Stimulated activated CD4-positive, alpha-beta T cell treated with anti-CD3 and anti-CD28 coated beads, Interleukin-2, amount 100 ng/mL, for 24 hours (primary cell): ENCODE measurements at regions not wholly inside any gene's neighbourhood (a gene's known extent, or its start where the extent isn't known, plus 50 kb on each side); places are given as distances from the start of the nearest gene placed in this dataset.
"Not testable (repeated sequence)": the region's sequence is repeated elsewhere in the genome, so short reads cannot be mapped to it uniquely, and the experiment has no call there.

ENCODE experiments used
- DNase-seq, 2 donors: peaks; one replicate each; pipeline ENCODE4 v3.0.0-alpha.2; 2020

DNA sequence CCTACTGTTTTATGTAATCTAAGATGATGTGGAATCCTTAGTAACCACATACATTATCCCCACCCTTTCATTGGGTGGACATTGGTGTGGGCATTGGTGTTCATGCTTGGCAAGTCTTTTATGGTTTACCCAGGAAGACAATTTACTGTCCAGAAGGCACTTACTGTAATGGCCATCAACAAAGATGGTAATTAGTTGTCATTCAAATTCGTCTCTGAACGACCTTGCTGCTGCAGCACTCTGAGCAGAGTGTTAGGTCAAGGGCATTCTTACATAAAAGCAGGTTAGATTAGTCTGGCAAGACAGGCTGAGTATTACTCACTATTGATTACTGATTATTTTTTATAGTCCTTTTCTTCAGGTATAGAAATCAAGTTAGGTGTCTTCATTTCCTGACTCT lies 447.9 kb downstream of the XIRP2 start:
- DNase-seq = no peak

DNA sequence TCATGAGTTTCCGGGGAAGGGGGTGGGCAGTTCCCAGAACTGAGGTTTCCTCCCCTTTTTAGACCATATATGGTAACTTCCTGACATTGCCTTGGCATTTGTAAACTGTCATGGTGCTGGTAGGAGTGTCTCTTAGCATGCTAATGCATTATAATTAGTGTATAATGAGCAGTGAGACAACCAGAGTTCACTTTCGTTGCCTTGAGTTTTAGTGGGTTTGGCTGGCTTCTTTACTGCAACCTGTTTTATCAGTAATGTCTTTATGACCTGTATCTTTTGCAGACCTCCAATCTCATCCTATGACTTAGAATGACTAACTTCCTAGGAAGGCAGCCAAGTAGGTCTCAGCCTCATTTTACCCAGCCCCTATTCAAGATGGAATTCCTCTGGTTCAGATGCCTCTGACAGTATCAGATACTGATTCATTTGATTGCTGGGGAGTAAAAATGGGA lies 447.3 kb downstream of the XIRP2 start:
- DNase-seq = no peak

DNA sequence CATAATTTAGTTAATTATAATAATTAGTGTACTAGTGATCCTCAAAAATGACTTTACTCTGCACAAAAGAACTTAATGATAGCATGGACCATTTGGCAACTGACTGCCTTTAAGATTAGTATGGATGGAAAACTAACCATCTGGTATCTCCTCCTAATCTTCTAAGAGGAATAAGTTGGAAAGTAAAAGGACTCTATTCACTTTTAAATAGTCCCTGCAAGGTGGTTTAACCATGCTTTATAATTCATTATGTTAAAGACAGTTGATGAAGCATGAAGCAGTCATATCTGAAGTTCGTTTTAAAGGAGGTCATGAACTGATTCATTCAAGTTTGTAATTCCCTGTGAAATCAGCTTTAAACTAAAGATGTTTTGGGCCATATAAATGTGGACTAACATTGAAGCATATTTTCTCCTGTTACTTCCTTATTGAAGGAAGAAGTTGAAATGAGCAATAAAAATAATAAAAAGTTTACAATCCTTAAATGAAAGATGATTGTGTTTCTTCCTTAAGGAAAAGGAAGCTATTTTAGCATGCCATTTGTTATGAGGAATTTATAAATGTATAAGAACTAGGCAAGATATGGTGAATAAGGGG lies 446.0 kb downstream of the XIRP2 start:
- DNase-seq = no peak

DNA sequence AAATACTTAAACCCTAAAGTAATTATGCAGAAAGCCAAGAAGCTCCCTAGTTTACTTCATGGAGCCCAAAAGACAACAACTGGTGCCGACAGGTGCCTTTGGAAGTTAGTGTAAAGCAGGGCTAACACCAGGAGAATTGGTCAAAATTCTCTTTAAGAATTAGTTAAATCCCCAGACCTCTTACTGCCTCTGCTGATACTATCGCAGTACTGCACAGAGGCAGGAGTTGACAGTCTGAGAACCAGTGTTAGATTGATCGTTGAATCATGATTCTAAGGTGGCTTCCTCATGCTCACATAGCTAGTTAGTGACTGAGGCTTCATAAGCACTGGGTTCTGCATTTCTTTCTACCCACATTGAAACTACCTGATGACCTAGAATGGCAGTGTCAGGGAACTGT lies 445.0 kb downstream of the XIRP2 start:
- no peak for DNase-seq

DNA sequence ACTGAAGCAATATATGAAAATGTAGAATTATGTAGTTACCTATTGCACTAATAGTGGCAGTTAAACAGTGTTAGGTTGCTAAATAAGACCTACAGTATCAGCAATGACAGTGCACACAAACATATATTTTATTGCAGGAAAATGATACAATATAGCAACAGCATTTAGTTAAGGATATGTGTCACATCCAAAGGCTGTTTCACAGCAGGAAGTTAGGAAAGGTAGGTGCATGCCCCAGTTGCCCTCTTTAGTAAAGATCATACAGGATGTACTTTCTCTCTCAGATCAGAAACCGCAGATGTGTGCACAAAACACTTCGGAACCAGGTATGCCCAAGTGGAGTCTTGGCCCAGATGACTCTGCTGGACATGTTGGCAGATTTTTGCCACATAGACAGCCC lies 444.1 kb downstream of the XIRP2 start:
- DNase-seq = no peak

DNA sequence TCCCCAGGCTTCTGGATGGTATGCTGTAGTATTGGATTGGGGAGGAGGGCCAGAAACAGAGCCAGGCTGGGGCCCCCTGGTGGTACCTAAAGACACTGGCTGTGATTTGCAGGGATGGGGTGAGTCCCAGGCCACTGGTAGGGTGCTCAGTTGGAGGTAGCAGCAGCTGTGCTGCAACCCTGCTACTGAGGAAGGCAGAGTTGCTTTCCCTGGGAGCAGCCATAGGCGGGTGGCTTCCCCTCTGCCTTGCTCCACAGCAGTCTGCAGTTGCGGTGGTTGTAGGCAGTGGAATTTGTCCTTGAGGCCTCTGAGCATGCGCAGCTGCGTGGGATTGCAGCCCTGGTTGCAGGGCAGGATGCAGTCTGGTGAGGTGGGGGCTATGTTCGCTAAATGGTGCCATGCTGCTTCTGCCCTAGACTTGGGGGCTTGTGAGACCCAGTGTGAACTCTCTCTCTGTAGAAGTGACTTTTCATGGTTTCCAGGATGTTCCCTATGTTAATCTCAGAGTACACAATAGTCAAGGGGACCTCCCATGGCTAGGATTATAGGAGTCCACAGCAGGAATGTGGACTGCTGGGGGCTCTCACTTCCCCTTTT lies 443.5 kb downstream of the XIRP2 start:
- DNase-seq = no peak

DNA sequence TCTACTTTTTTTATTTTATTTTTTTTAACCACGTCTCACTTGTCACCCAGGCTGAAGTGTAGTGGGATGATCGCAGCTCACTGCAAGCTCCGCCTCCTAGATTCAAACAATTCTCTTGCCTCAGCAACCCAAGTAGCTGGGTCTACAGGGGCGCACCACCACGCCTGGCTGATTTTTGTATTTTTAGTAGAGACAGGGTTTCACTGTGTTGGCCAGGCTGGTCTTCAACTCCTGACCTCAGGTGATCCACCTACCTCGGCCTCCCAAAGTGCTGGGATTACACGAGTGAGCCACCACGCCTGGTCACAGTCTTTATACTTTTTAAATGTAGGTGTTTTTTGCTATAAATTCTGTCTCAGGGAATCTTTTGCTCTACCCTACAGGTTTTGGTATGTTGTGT lies 440.5 kb downstream of the XIRP2 start:
- not testable (repeated sequence) for DNase-seq

DNA sequence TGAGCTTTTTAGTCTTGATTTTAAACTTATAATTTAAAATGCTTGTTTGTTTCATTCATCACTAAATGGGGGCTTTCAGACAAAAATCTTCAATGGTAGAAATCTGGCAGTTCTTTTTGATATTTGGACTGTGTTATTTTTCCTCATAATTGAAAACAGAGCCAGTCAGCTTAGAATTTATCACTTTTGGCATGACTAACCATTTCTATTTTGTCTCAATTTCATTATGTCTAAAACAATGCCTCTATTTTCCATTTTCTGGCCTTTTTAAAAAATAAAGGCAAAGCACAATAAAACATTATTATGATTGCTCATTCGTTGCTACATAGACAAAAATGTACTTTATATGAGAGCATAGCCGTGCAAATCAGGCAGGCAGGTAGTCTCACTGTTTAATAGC lies 434.5 kb downstream of the XIRP2 start:
- no peak for DNase-seq

DNA sequence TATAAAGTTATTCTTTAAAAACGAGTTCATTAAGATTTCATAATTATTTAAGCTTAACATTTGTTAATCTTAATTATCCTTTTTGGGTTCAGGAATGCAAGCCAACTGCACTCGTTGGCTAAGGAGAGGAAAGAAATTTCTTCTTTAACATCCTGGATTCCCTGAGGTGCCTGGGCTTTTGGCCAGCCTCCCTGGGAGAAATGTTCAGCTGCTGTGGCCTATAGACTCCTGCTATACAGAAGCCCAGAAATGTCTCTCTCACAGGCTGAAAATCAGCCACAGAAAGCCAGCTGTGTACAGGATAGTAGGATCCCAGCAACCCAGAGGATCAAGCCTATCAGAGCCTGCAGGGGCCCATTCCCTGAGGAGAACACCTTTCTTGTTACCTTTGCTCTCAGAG lies 430.3 kb downstream of the XIRP2 start:
- no peak for DNase-seq

DNA sequence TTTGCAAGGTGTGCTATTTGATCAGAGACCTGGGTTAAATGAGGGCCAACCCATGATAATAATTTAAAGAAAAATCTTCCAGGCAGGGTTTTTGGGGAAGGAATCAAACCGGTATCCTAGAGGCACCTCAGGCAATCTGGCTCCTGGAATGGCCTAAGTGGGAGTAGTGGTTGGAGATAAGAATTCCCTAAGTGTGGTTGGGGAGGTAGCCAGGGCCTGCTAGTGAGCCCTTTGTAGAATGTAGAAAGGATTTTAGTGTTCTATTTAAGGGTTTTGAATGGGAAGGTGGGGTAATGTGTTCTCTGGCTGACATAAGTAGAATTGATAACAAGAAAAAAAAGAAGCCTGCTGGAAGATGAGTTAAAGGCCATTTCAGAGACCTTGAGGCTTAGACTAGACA lies 422.2 kb downstream of the XIRP2 start:
- no peak for DNase-seq
